ENCODE measurements at regions not wholly inside any gene's neighbourhood (a gene's known extent, or its start where the extent isn't known, plus 50 kb on each side); places are given as distances from the start of the nearest gene placed in this dataset.

GRCh38 chr5:34483442-34484033 is 172.6 kb upstream of the RAI14 start:
- no peak for DNase-seq (ENCODE audit: low spot score)

GRCh38 chr5:34484216-34484920 is 171.8 kb upstream of the RAI14 start:
- no peak for DNase-seq (ENCODE audit: low spot score)

- DNase-seq (ENCODE audit: low spot score): no peak
These were observed 170.4 kb upstream of the RAI14 start for GRCh38 chr5:34485768-34486030.

- peak; percentile 83 for DNase-seq (ENCODE audit: low spot score)
These were observed 169.8 kb upstream of the RAI14 start for GRCh38 chr5:34486160-34486848.

- no peak for DNase-seq (ENCODE audit: low spot score)
These were observed 169.3 kb upstream of the RAI14 start for GRCh38 chr5:34486849-34487158.

- peak; percentile 42 for DNase-seq (ENCODE audit: low spot score)
These were observed 168.8 kb upstream of the RAI14 start for GRCh38 chr5:34487159-34487879.

GRCh38 chr5:34487956-34488355 is 168.2 kb upstream of the RAI14 start:
- no peak for DNase-seq (ENCODE audit: low spot score)

GRCh38 chr5:34488984-34489383 is 167.1 kb upstream of the RAI14 start:
- no peak for DNase-seq (ENCODE audit: low spot score)

- no peak for DNase-seq (ENCODE audit: low spot score)
These were observed 165.4 kb upstream of the RAI14 start for GRCh38 chr5:34490506-34491250.

GRCh38 chr5:34491251-34491620 is 164.9 kb upstream of the RAI14 start:
- peak; percentile 60 for DNase-seq (ENCODE audit: low spot score)

GRCh38 chr5:34494111-34494755 is 161.9 kb upstream of the RAI14 start:
- DNase-seq (ENCODE audit: low spot score): no peak

- DNase-seq (ENCODE audit: low spot score): no peak
These were observed 160.9 kb upstream of the RAI14 start for GRCh38 chr5:34495178-34495577.

GRCh38 chr5:34496260-34496691 is 159.9 kb upstream of the RAI14 start:
- DNase-seq (ENCODE audit: low spot score): no peak

- DNase-seq (ENCODE audit: low spot score): no peak
These were observed 159.2 kb upstream of the RAI14 start for GRCh38 chr5:34496701-34497469.

GRCh38 chr5:34497470-34497808 is 158.7 kb upstream of the RAI14 start:
- no peak for DNase-seq (ENCODE audit: low spot score)

- DNase-seq (ENCODE audit: low spot score): no peak
These were observed 157.6 kb upstream of the RAI14 start for GRCh38 chr5:34498572-34498971.

GRCh38 chr5:34499001-34499734 is 157.0 kb upstream of the RAI14 start:
- peak; percentile 86 for DNase-seq (ENCODE audit: low spot score)

GRCh38 chr5:34500236-34500847 is 155.8 kb upstream of the RAI14 start:
- no peak for DNase-seq (ENCODE audit: low spot score)

GRCh38 chr5:34501016-34501415 is 155.1 kb upstream of the RAI14 start:
- no peak for DNase-seq (ENCODE audit: low spot score)

- DNase-seq (ENCODE audit: low spot score): no peak
These were observed 154.3 kb upstream of the RAI14 start for GRCh38 chr5:34501840-34502239.

Measured in H4 (cell line).